NCI-H2107 treated with DMSO at 0.1 percent for 48 hours (cell line): ENCODE measurements at regions not wholly inside any gene's neighbourhood (a gene's known extent, or its start where the extent isn't known, plus 50 kb on each side); places are given as distances from the start of the nearest gene placed in this dataset.

Source experiments
- DNase-seq: peaks from one replicate; lab custom pipeline; 2025; ENCODE audit not compliant: unreplicated experiment; lab: John Stamatoyannopoulos, UW

DNA sequence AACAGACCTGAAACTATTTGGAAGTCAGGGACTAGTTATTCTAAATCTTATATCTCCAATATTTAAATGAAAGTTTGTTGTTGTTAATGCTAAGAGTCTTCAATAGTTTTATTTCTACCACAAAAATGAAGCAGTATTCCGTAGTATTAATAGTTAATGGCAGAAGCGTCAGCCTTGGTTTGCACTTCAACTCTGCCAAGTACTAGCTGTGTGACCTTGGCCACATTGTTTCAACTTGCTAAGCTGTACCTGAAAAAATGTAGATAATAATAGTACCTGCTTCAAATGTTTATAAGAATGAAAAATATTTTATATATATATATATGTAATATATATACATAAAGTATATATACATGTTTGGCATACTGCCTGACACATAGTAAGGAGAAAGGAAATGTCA lies 354.6 kb upstream of the SATB1 start:
- DNase-seq, result no peak

GRCh38 chr3:18778598-18778997 lies 353.5 kb upstream of the SATB1 start:
- DNase-seq, result no peak

DNA sequence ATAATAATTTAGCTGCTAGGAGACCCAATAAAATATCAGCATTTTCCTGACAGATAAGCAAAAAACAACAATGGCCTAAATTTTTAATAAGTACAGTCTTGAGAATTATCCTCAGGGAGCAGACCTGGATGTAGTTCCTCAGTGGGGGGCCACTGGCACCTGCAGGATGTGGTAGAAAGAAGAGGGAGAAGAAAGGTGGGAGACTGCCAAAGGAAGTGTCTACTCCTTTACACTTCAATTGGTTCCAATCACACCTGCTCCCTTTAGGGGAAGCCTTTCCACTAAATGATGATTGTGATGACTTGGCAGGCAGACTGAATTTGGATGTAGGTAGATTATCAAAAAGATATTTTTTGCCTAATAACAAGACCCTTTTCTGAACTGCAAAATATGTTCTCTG lies 353.0 kb upstream of the SATB1 start:
- no peak for DNase-seq

- no peak for DNase-seq
These were observed 350.4 kb upstream of the SATB1 start for GRCh38 chr3:18775501-18775900.

DNA sequence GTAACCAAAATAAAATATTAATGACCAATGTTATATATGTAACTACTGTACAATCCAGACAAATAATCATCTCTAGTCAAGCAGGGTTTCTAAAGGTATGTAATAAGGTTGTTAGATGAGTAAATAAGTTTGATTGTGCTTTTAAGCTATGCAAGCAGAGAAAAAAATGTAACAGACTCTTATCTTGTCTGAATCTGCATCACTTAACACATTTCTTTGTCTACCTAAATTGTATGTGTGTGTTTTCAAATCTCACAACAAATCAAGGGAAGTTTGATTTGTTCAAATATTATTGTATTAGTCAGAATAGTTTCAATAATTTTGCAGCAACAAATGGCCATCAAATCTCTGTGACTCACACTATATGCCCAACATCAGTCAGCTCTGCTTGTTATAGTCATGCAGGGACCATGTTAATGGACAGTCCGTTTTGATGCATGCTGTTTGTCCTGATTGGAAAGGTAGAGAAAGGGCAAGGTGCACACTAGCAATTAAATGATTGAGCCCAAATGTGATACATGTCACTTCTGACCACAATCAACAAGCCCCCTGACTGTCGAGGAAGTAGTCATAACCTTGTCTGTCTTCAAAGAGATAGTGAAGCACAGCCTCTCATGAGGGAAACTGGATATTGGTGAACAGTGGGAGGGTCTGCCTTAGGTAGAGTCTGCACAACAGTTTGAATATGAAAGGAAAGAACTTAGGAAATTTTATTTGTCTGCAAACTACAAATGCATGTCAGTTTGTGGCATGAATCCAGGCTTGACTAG lies 349.4 kb upstream of the SATB1 start:
- no peak for DNase-seq

- no peak for DNase-seq
These were observed 347.7 kb upstream of the SATB1 start for GRCh38 chr3:18772699-18773305.

- DNase-seq, result no peak
These were observed 346.8 kb upstream of the SATB1 start for GRCh38 chr3:18771931-18772330.

DNA sequence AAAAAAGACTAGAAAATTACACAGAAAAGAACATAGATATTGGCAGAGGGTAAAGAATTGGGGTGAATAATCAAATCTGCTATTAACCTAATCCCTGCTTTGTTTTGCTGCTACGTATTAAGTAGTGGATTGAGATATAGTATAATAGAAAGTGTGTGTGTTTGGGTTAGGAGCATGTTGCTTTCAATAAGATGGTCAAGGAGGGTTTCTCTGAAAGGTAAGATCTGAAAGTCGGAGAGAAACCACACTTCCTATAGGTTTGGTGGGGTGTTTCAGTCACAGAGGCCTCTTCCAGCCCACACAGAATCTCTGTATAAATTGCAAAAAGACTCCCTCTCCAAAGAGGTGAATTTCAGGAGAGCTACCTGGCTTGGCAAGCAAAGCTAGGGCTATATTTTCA lies 345.7 kb upstream of the SATB1 start:
- DNase-seq, result no peak

DNA sequence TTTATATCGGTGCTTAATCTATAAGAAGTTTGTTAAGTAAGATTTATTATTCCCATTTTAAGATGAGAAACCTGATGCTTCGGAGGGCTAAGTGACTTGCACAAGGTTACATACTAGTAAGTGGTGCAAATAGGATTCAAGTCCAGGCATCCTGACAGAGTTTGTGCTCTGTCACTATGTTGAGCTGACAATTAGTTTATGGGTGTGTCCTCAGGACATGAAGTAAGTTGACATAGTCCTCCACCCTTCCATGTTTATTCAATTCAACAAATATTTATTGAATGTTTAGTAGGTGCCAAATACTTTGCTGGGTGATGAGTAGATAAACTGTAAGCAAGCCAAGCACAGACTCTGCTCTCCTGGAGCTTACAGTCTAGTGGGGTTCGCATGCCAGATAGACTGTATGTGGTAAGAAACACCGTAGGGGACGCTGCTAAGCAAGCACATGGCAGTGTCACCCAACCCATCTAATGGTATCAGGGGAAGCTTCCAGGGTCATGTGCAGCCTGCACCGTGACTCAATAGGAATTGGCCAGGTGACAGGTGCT lies 342.7 kb upstream of the SATB1 start:
- DNase-seq, result no peak

DNA sequence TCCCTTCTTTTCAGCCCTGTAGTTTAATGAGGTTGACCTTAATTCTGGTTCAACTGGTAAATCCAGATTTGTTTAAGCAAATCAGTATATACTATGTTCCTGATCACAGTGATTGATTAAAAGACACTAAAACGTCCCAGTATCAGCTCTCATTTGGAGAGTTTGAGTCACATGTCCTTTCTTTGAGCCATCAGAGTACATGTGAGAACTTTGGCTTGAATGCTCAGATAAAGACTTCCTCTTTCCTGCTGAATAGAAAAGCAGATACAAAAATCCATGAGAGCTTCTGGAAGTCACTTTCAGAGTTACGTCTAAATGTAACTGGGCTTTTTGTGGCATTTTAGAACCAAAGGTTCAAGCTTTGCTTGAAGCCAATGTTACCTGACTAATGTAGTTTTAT lies 341.8 kb upstream of the SATB1 start:
- DNase-seq, result no peak

- DNase-seq, result no peak
These were observed 340.5 kb upstream of the SATB1 start for GRCh38 chr3:18765662-18766061.

GRCh38 chr3:18765161-18765560 lies 340.0 kb upstream of the SATB1 start:
- DNase-seq, result no peak

- no peak for DNase-seq
These were observed 336.4 kb upstream of the SATB1 start for GRCh38 chr3:18761530-18761929.

- peak; percentile 72 for DNase-seq
These were observed 333.0 kb upstream of the SATB1 start for GRCh38 chr3:18758047-18758704.

DNA sequence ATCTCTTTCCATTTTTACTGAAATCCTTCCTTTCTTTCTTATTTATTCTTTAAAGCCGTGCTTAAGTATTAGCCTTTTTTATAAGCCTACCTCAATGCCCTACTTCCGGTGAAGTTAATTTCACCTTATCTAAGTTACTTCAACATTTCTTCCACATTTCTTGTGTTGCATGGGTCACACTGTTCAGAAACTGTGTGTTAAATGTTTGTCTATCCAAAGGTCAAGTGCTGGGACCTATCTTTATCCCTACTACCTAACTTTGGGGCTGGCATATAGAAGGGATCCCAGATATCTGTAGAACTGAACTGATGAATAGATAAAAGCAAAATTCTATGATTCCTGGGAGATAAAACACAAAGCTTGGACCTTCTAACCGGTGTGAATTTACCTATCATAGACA lies 332.3 kb upstream of the SATB1 start:
- no peak for DNase-seq

DNA sequence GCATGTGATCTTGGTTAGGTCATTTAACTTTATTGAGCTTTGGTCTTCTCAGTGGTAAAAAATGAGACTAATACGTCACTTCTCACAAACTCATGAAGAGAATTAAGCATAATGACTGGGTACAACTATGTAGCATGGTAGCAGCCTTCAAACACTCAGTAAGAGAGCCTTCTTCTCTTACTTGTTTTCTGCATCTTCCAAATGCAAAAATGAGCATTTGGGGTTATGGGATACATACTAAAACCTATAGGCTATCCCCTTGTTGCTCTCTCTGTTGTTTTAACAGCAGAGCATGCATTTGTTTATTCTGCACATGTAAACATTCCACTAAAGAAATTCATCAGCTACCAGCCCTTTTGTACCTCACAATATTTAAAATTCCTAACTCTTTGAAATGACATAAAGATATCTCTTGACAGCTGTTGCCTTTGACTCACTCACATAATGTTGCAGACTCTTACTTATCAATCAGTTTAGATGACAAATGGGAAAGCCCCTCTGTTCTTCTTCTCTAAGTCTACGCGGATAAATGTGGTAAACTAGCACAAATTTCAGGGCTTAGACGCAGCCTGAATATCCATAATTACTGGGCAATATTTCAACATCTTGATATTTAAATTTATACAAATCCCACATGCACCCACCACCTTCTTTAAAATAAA lies 327.3 kb upstream of the SATB1 start:
- no peak for DNase-seq

DNA sequence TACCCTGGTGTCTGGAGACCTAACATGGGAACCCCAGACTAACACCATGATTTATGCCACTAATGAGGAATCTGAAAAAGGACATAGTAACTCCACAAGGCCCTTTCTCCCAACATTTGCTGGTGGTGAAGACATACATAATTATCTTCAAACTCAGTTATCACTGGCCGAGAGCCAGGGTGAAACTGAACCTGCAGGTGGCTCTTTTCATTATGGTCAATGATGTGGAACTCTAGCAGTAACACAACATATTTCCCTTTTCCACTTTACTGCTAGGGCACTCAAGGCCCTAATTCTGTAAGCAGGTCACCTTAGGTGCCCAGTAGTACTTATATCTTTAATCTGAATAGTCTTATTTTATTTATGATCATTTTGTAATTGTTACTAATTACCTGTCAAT lies 326.4 kb upstream of the SATB1 start:
- peak; percentile 32 for DNase-seq

GRCh38 chr3:18747383-18747782 lies 322.2 kb upstream of the SATB1 start:
- DNase-seq, result no peak

DNA sequence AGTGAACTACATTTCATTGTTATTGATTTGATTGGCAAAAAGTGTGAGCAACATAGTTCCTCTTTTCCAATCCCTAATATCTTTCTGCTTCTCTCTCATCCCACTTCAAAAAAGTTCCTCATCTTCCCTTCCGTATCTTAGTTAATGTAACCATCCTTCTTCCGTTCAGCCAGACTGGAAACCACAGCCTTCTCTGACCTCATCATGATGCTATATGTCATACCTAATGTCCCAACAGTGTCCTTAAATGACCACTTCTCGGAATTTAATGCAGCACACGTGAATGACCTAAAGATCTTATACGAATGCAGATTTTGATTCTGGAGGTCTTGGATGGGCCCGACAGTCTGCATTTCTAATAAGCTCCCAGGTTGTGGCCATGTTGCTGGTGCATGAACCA lies 320.3 kb upstream of the SATB1 start:
- no peak for DNase-seq

DNA sequence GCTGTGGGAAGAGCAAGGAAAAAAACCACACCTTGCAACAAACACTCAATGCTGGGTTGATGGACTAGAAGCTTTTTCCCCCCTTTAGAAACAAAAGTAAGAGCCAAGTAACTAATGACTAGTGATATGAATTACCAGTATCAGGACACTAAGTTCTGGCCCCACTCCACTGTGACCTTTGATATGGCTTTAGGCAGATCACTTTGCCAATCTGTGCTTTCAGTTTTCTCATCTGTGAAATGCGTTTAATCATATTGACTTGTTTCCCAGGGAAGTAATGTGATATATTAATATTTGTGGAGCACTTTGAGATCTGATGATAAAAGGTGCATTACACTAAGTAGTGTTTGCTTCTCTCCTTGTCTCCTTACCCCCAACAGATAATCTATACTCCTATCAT lies 319.3 kb upstream of the SATB1 start:
- DNase-seq, result no peak

- DNase-seq, result no peak
These were observed 318.6 kb upstream of the SATB1 start for GRCh38 chr3:18743761-18744160.
